UCSD-AML1 (cell line): ENCODE measurements at regions not wholly inside any gene's neighbourhood (a gene's known extent, or its start where the extent isn't known, plus 50 kb on each side); places are given as distances from the start of the nearest gene placed in this dataset.

Experiments
- DNase-seq: peaks from one replicate; lab custom pipeline; 2025; ENCODE audit not compliant: unreplicated experiment; lab: John Stamatoyannopoulos, UW

- DNase-seq = no peak
These were observed 216.0 kb upstream of the ZNF32 start for GRCh38 chr10:43864656-43865055.

GRCh38 chr10:43863859-43864591 is 215.3 kb upstream of the ZNF32 start:
- no peak for DNase-seq

- no peak for DNase-seq
These were observed 214.6 kb upstream of the ZNF32 start for GRCh38 chr10:43863270-43863669.

GRCh38 chr10:43862756-43863155 is 214.1 kb upstream of the ZNF32 start:
- DNase-seq = no peak

- DNase-seq = no peak
These were observed 213.5 kb upstream of the ZNF32 start for GRCh38 chr10:43861966-43862751.

GRCh38 chr10:43859016-43859525 is 210.4 kb upstream of the ZNF32 start:
- no peak for DNase-seq

- DNase-seq = no peak
These were observed 209.2 kb upstream of the ZNF32 start for GRCh38 chr10:43857931-43858315.

- DNase-seq = no peak
These were observed 208.7 kb upstream of the ZNF32 start for GRCh38 chr10:43857206-43857930.

GRCh38 chr10:43856299-43856698 is 207.6 kb upstream of the ZNF32 start:
- no peak for DNase-seq

GRCh38 chr10:43855667-43856210 is 207.1 kb upstream of the ZNF32 start:
- no peak for DNase-seq

GRCh38 chr10:43854007-43854406 is 205.3 kb upstream of the ZNF32 start:
- DNase-seq = no peak

GRCh38 chr10:43853369-43853768 is 204.7 kb upstream of the ZNF32 start:
- no peak for DNase-seq

GRCh38 chr10:43852644-43853214 is 204.0 kb upstream of the ZNF32 start:
- DNase-seq = no peak

- DNase-seq = no peak
These were observed 203.5 kb upstream of the ZNF32 start for GRCh38 chr10:43852149-43852548.

GRCh38 chr10:43851030-43851429 is 202.3 kb upstream of the ZNF32 start:
- DNase-seq = no peak

- no peak for DNase-seq
These were observed 200.9 kb upstream of the ZNF32 start for GRCh38 chr10:43849551-43849950.

GRCh38 chr10:43846968-43847367 is 198.3 kb upstream of the ZNF32 start:
- DNase-seq = no peak

- no peak for DNase-seq
These were observed 197.6 kb upstream of the ZNF32 start for GRCh38 chr10:43846187-43846680.

GRCh38 chr10:43845121-43845520 is 196.4 kb upstream of the ZNF32 start:
- no peak for DNase-seq

- DNase-seq = no peak
These were observed 195.5 kb upstream of the ZNF32 start for GRCh38 chr10:43844221-43844620.
